Smooth muscle cell (in vitro differentiated cells): ENCODE measurements at regions not wholly inside any gene's neighbourhood (a gene's known extent, or its start where the extent isn't known, plus 50 kb on each side); places are given as distances from the start of the nearest gene placed in this dataset.
A peak's percentile ranks its signal among the peaks of the same experiment; 100 is the strongest.

Source experiments
- DNase-seq: peaks from one replicate; lab custom pipeline; 2025; ENCODE audit not compliant: unreplicated experiment; lab: John Stamatoyannopoulos, UW
- H2AFZ ChIP-seq: fragments of 200-600 bp; sonication (generic); 2 replicates; pipeline ENCODE4 v1.6.0; 2016; ENCODE audit warnings: antibody characterized with exemption, low read depth, mild to moderate bottlenecking
- H3F3A ChIP-seq: fragments of 200-600 bp; sonication (generic); 2 replicates; pipeline ENCODE4 v1.6.0; 2017; ENCODE audit warnings: antibody characterized with exemption, low read depth
- H3K27ac ChIP-seq: fragments of 200-600 bp; sonication (generic); 2 replicates; pipeline ENCODE4 v1.5.1; 2016; ENCODE audit warnings: low read depth, mild to moderate bottlenecking
- H3K27me3 ChIP-seq: fragments of 200-600 bp; sonication (generic); 2 replicates; pipeline ENCODE4 v1.6.1; 2016; ENCODE audit warnings: low read depth, mild to moderate bottlenecking
- H3K36me3 ChIP-seq: fragments of 200-600 bp; sonication (generic); 2 replicates; pipeline ENCODE4 v1.5.1; 2016; ENCODE audit warnings: low read depth
- H3K4me1 ChIP-seq: fragments of 200-600 bp; sonication (generic); 2 replicates; pipeline ENCODE4 v1.5.1; 2016; ENCODE audit warnings: low read depth
- H3K4me2 ChIP-seq: fragments of 200-600 bp; sonication (generic); 2 replicates; pipeline ENCODE4 v1.6.0; 2016; ENCODE audit warnings: mild to moderate bottlenecking
- H3K4me3 ChIP-seq: fragments of 200-600 bp; sonication (generic); 2 replicates; pipeline ENCODE4 v1.5.1; 2016; ENCODE audit warnings: mild to moderate bottlenecking
- H3K79me2 ChIP-seq: fragments of 200-600 bp; sonication (generic); 2 replicates; pipeline ENCODE4 v1.6.0; 2016; ENCODE audit warnings: low read depth, mild to moderate bottlenecking
- H3K9ac ChIP-seq: fragments of 200-600 bp; sonication (generic); 2 replicates; pipeline ENCODE4 v1.6.0; 2016; ENCODE audit warnings: low read depth
- H3K9me3 ChIP-seq: fragments of 200-600 bp; sonication (generic); replicated peaks from 2 replicates; pipeline ENCODE4 v1.5.1; 2016; ENCODE audit warnings: low read depth
- H4K20me1 ChIP-seq: fragments of 200-600 bp; sonication (generic); 2 replicates; pipeline ENCODE4 v1.6.0; 2016; ENCODE audit warnings: low read depth
- WGBS: methylation state at CpG from one replicate; pipeline ENCODE4 v1.1.7; 2016; ENCODE audit warnings: low lambda C conversion rate; 5-methylcytosine and 5-hydroxymethylcytosine counted together
- TF ChIP-seq, protein P1 (sequence below): fragments of 200-600 bp; sonication (generic); IDR thresholded peaks from 2 replicates; pipeline ENCODE4 v1.5.1; 2017; ENCODE audit warnings: borderline replicate concordance, mild to moderate bottlenecking, antibody characterized with exemption; ENCODE audit not compliant: insufficient read depth, poor library complexity, severe bottlenecking

- no peak overlapping the region for H3K27ac ChIP-seq
- TF ChIP-seq, protein P1, sequence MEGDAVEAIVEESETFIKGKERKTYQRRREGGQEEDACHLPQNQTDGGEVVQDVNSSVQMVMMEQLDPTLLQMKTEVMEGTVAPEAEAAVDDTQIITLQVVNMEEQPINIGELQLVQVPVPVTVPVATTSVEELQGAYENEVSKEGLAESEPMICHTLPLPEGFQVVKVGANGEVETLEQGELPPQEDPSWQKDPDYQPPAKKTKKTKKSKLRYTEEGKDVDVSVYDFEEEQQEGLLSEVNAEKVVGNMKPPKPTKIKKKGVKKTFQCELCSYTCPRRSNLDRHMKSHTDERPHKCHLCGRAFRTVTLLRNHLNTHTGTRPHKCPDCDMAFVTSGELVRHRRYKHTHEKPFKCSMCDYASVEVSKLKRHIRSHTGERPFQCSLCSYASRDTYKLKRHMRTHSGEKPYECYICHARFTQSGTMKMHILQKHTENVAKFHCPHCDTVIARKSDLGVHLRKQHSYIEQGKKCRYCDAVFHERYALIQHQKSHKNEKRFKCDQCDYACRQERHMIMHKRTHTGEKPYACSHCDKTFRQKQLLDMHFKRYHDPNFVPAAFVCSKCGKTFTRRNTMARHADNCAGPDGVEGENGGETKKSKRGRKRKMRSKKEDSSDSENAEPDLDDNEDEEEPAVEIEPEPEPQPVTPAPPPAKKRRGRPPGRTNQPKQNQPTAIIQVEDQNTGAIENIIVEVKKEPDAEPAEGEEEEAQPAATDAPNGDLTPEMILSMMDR, result no peak
- no peak overlapping the region for H2AFZ ChIP-seq
- no peak overlapping the region for H3K9ac ChIP-seq
- no peaks in the 10 kb centered on the region for H3K9me3 ChIP-seq
- peaks cover 4% of the 10 kb centered on the region for H3K4me1 ChIP-seq
- no peaks in the 10 kb centered on the region for H3K27me3 ChIP-seq
- peaks cover 8% of the 10 kb centered on the region for H3F3A ChIP-seq
- H3K4me2 ChIP-seq, result peak overlapping the region; percentile 51
- H3K79me2 ChIP-seq, result no peaks in the 10 kb centered on the region
- no peaks in the 10 kb centered on the region for H3K36me3 ChIP-seq
- no peaks in the 10 kb centered on the region for H4K20me1 ChIP-seq
- DNase-seq, result no peak
- 43% methylated on average over 12 of the region's 12 CpGs for WGBS
- H3K4me3 ChIP-seq, result no peak overlapping the region
These were observed 83.6 kb downstream of the HS1BP3 start for GRCh38 chr2:20567159-20567925.
